ENCODE measurements at regions not wholly inside any gene's neighbourhood (a gene's known extent, or its start where the extent isn't known, plus 50 kb on each side); places are given as distances from the start of the nearest gene placed in this dataset.
"Not testable (repeated sequence)": the region's sequence is repeated elsewhere in the genome, so short reads cannot be mapped to it uniquely, and the experiment has no call there.

GRCh38 chr1:228891272-228892034 is 156.2 kb downstream of the RHOU start:
- ATAC-seq (no peak), DNase-seq (ENCODE audit: low spot score in 2 of 2) (no peak)
- H3K36me3 Mint-ChIP-seq, result no peaks in the 10 kb centered on the region
- H3K9me3 Mint-ChIP-seq, result peaks cover 0 to 4% of the 10 kb centered on the region in 2 donors
- no peak overlapping the region for H3K27ac Mint-ChIP-seq

- not testable (repeated sequence) for DNase-seq (ENCODE audit: low spot score in 2 of 2); H3K36me3 Mint-ChIP-seq; ATAC-seq; H3K27ac Mint-ChIP-seq; H3K9me3 Mint-ChIP-seq
Observed at GRCh38 chr1:228892200-228892599, 156.9 kb downstream of the RHOU start.

- no peak for ATAC-seq
Observed at GRCh38 chr1:228894442-228894989, 159.2 kb downstream of the RHOU start.

GRCh38 chr1:228897901-228898300 is 162.6 kb downstream of the RHOU start:
- no peak for DNase-seq (ENCODE audit: low spot score in 2 of 2)
- ATAC-seq, result no peak
- Mint-ChIP-seq H3K27ac (peak overlapping the region in 1 of 2 donors; percentile 10), H3K9me3 (no peaks in the 10 kb centered on the region), H3K36me3 (no peaks in the 10 kb centered on the region)

More at GRCh38 chr1:228894442-228894989, 159.2 kb downstream of the RHOU start:
- Mint-ChIP-seq H3K27ac (no peak overlapping the region), H3K9me3 (peaks cover 0 to 4% of the 10 kb centered on the region in 2 donors), H3K36me3 (no peaks in the 10 kb centered on the region)
- no peak for DNase-seq (ENCODE audit: low spot score in 2 of 2)

- H3K9me3 Mint-ChIP-seq, result no peaks in the 10 kb centered on the region
- DNase-seq (ENCODE audit: low spot score in 2 of 2) (no peak), ATAC-seq (no peak)
- no peaks in the 10 kb centered on the region for H3K36me3 Mint-ChIP-seq
- H3K27ac Mint-ChIP-seq, result no peak overlapping the region
Observed at GRCh38 chr1:228898582-228898992, 163.3 kb downstream of the RHOU start.

GRCh38 chr1:228899421-228899956 is 164.2 kb downstream of the RHOU start:
- DNase-seq (ENCODE audit: low spot score in 2 of 2) (no peak), ATAC-seq (no peak)
- Mint-ChIP-seq H3K9me3 (no peaks in the 10 kb centered on the region), H3K36me3 (no peaks in the 10 kb centered on the region), H3K27ac (no peak overlapping the region)

- Mint-ChIP-seq H3K27ac (no peak overlapping the region), H3K9me3 (no peaks in the 10 kb centered on the region), H3K36me3 (no peaks in the 10 kb centered on the region)
- DNase-seq (ENCODE audit: low spot score in 2 of 2) (no peak), ATAC-seq (no peak)
Observed at GRCh38 chr1:228900099-228900885, 165.0 kb downstream of the RHOU start.

- DNase-seq (ENCODE audit: low spot score in 2 of 2), result no peak
- H3K27ac Mint-ChIP-seq, result no peak overlapping the region
- ATAC-seq, result no peak
- no peaks in the 10 kb centered on the region for H3K9me3 Mint-ChIP-seq
- H3K36me3 Mint-ChIP-seq, result no peaks in the 10 kb centered on the region
Observed at GRCh38 chr1:228900886-228901392, 165.7 kb downstream of the RHOU start.

GRCh38 chr1:228901936-228902681 is 166.8 kb downstream of the RHOU start:
- no peak for DNase-seq (ENCODE audit: low spot score in 2 of 2)
- ATAC-seq, result no peak
- H3K9me3 Mint-ChIP-seq, result no peaks in the 10 kb centered on the region
- H3K27ac Mint-ChIP-seq, result peak overlapping the region in 1 of 2 donors; percentile 23
- H3K36me3 Mint-ChIP-seq, result no peaks in the 10 kb centered on the region

- DNase-seq (ENCODE audit: low spot score in 2 of 2) (no peak), ATAC-seq (no peak)
- H3K36me3 Mint-ChIP-seq, result no peaks in the 10 kb centered on the region
- H3K27ac Mint-ChIP-seq, result peak overlapping the region in 1 of 2 donors; percentile 23
- H3K9me3 Mint-ChIP-seq, result no peaks in the 10 kb centered on the region
Observed at GRCh38 chr1:228902781-228903433, 167.6 kb downstream of the RHOU start.

GRCh38 chr1:228903434-228904071 is 168.3 kb downstream of the RHOU start:
- H3K27ac Mint-ChIP-seq, result no peak overlapping the region
- H3K36me3 Mint-ChIP-seq, result no peaks in the 10 kb centered on the region
- DNase-seq (ENCODE audit: low spot score in 2 of 2) (no peak), ATAC-seq (no peak)
- no peaks in the 10 kb centered on the region for H3K9me3 Mint-ChIP-seq

GRCh38 chr1:228904222-228904621 is 168.9 kb downstream of the RHOU start:
- Mint-ChIP-seq H3K9me3 (no peaks in the 10 kb centered on the region), H3K27ac (no peak overlapping the region), H3K36me3 (no peaks in the 10 kb centered on the region)
- DNase-seq (ENCODE audit: low spot score in 2 of 2) (no peak), ATAC-seq (no peak)

- H3K36me3 Mint-ChIP-seq, result no peaks in the 10 kb centered on the region
- no peak for DNase-seq (ENCODE audit: low spot score in 2 of 2)
- ATAC-seq, result no peak
- peaks cover 0 to 4% of the 10 kb centered on the region in 2 donors for H3K9me3 Mint-ChIP-seq
- H3K27ac Mint-ChIP-seq, result no peak overlapping the region
Observed at GRCh38 chr1:228905701-228906101, 170.4 kb downstream of the RHOU start.

GRCh38 chr1:228906223-228906860 is 171.1 kb downstream of the RHOU start:
- ATAC-seq (no peak), DNase-seq (ENCODE audit: low spot score in 2 of 2) (no peak)
- Mint-ChIP-seq H3K27ac (no peak overlapping the region), H3K9me3 (peaks cover 0 to 4% of the 10 kb centered on the region in 2 donors), H3K36me3 (no peaks in the 10 kb centered on the region)

Data from activated naive CD4-positive, alpha-beta T cell treated with anti-CD3 and anti-CD28 coated beads, Interleukin-2, amount 50 U/mL, for 72 hours (primary cell).